Activated naive CD4-positive, alpha-beta T cell treated with anti-CD3 and anti-CD28 coated beads, Interleukin-2, amount 50 U/mL, for 24 hours (primary cell): ENCODE measurements at regions not wholly inside any gene's neighbourhood (a gene's known extent, or its start where the extent isn't known, plus 50 kb on each side); places are given as distances from the start of the nearest gene placed in this dataset.
A peak's percentile ranks its signal among the peaks of the same experiment; 100 is the strongest.

ENCODE experiments used
- H3K27ac Mint-ChIP-seq: one replicate; pipeline ENCODE4 v1.8.0; 2021; ENCODE audit warnings: mild to moderate bottlenecking, mixed read lengths
- H3K27me3 Mint-ChIP-seq: one replicate; pipeline ENCODE4 v1.8.0; 2021; ENCODE audit warnings: mixed read lengths
- H3K36me3 Mint-ChIP-seq: one replicate; pipeline ENCODE4 v1.8.0; 2021; ENCODE audit warnings: mixed read lengths
- H3K4me1 Mint-ChIP-seq: one replicate; pipeline ENCODE4 v1.8.0; 2021; ENCODE audit warnings: mixed read lengths
- H3K4me3 Mint-ChIP-seq: one replicate; pipeline ENCODE4 v1.8.0; 2021; ENCODE audit warnings: mild to moderate bottlenecking, mixed read lengths
- H3K9me3 Mint-ChIP-seq: one replicate; pipeline ENCODE4 v1.8.0; 2021; ENCODE audit warnings: mixed read lengths

GRCh38 chr22:49535527-49536125 lies 292.0 kb downstream of the BRD1 start:
- Mint-ChIP-seq H3K4me1 (no peaks in the 10 kb centered on the region), H3K4me3 (no peak overlapping the region), H3K36me3 (no peaks in the 10 kb centered on the region), H3K27ac (no peak overlapping the region), H3K27me3 (no peaks in the 10 kb centered on the region), H3K9me3 (no peaks in the 10 kb centered on the region)

- H3K27ac Mint-ChIP-seq: no peak overlapping the region
- no peaks in the 10 kb centered on the region for H3K27me3 Mint-ChIP-seq
- H3K9me3 Mint-ChIP-seq: no peaks in the 10 kb centered on the region
- no peak overlapping the region for H3K4me3 Mint-ChIP-seq
- H3K4me1 Mint-ChIP-seq: no peaks in the 10 kb centered on the region
- no peaks in the 10 kb centered on the region for H3K36me3 Mint-ChIP-seq
Observed at GRCh38 chr22:49535126-49535525, 292.5 kb downstream of the BRD1 start.

- Mint-ChIP-seq H3K27ac (no peak overlapping the region), H3K4me1 (no peaks in the 10 kb centered on the region), H3K9me3 (no peaks in the 10 kb centered on the region), H3K36me3 (no peaks in the 10 kb centered on the region), H3K27me3 (no peaks in the 10 kb centered on the region), H3K4me3 (no peak overlapping the region)
Observed at GRCh38 chr22:49534386-49534785, 293.3 kb downstream of the BRD1 start.

- no peak overlapping the region for H3K27ac Mint-ChIP-seq
- no peak overlapping the region for H3K4me3 Mint-ChIP-seq
- H3K4me1 Mint-ChIP-seq: no peaks in the 10 kb centered on the region
- no peaks in the 10 kb centered on the region for H3K9me3 Mint-ChIP-seq
- H3K36me3 Mint-ChIP-seq: no peaks in the 10 kb centered on the region
- no peaks in the 10 kb centered on the region for H3K27me3 Mint-ChIP-seq
Observed at GRCh38 chr22:49533886-49534285, 293.8 kb downstream of the BRD1 start.

GRCh38 chr22:49532869-49533802 lies 294.5 kb downstream of the BRD1 start:
- H3K4me1 Mint-ChIP-seq: no peaks in the 10 kb centered on the region
- H3K27ac Mint-ChIP-seq: no peak overlapping the region
- no peaks in the 10 kb centered on the region for H3K36me3 Mint-ChIP-seq

GRCh38 chr22:49531368-49531791 lies 296.3 kb downstream of the BRD1 start:
- no peak overlapping the region for H3K27ac Mint-ChIP-seq
- no peaks in the 10 kb centered on the region for H3K36me3 Mint-ChIP-seq

More at GRCh38 chr22:49532869-49533802, 294.5 kb downstream of the BRD1 start:
- H3K4me3 Mint-ChIP-seq: no peak overlapping the region
- H3K27me3 Mint-ChIP-seq: no peaks in the 10 kb centered on the region
- no peaks in the 10 kb centered on the region for H3K9me3 Mint-ChIP-seq

GRCh38 chr22:49530671-49531367 lies 296.9 kb downstream of the BRD1 start:
- Mint-ChIP-seq H3K27me3 (no peaks in the 10 kb centered on the region), H3K4me3 (no peak overlapping the region), H3K36me3 (no peaks in the 10 kb centered on the region), H3K9me3 (no peaks in the 10 kb centered on the region), H3K4me1 (no peaks in the 10 kb centered on the region), H3K27ac (no peak overlapping the region)

More at GRCh38 chr22:49531368-49531791, 296.3 kb downstream of the BRD1 start:
- Mint-ChIP-seq H3K9me3 (no peaks in the 10 kb centered on the region), H3K27me3 (no peaks in the 10 kb centered on the region), H3K4me1 (no peaks in the 10 kb centered on the region), H3K4me3 (no peak overlapping the region)

GRCh38 chr22:49528420-49528720 lies 299.3 kb downstream of the BRD1 start:
- no peaks in the 10 kb centered on the region for H3K9me3 Mint-ChIP-seq
- no peak overlapping the region for H3K4me3 Mint-ChIP-seq
- no peaks in the 10 kb centered on the region for H3K27me3 Mint-ChIP-seq
- H3K4me1 Mint-ChIP-seq: no peaks in the 10 kb centered on the region
- H3K36me3 Mint-ChIP-seq: no peaks in the 10 kb centered on the region
- H3K27ac Mint-ChIP-seq: no peak overlapping the region

GRCh38 chr22:49527611-49528419 lies 299.9 kb downstream of the BRD1 start:
- H3K36me3 Mint-ChIP-seq: no peaks in the 10 kb centered on the region
- H3K9me3 Mint-ChIP-seq: no peaks in the 10 kb centered on the region
- H3K4me1 Mint-ChIP-seq: no peaks in the 10 kb centered on the region
- H3K4me3 Mint-ChIP-seq: no peak overlapping the region
- H3K27ac Mint-ChIP-seq: no peak overlapping the region
- H3K27me3 Mint-ChIP-seq: no peaks in the 10 kb centered on the region

- H3K4me3 Mint-ChIP-seq: no peak overlapping the region
- no peaks in the 10 kb centered on the region for H3K4me1 Mint-ChIP-seq
Observed at GRCh38 chr22:49525801-49526535, 301.7 kb downstream of the BRD1 start.

GRCh38 chr22:49525360-49525759 lies 302.3 kb downstream of the BRD1 start:
- Mint-ChIP-seq H3K4me3 (no peak overlapping the region), H3K9me3 (no peaks in the 10 kb centered on the region), H3K4me1 (no peaks in the 10 kb centered on the region), H3K27me3 (no peaks in the 10 kb centered on the region), H3K27ac (peak overlapping the region; percentile 51), H3K36me3 (no peaks in the 10 kb centered on the region)

More at GRCh38 chr22:49525801-49526535, 301.7 kb downstream of the BRD1 start:
- Mint-ChIP-seq H3K27me3 (no peaks in the 10 kb centered on the region), H3K9me3 (no peaks in the 10 kb centered on the region), H3K36me3 (no peaks in the 10 kb centered on the region), H3K27ac (no peak overlapping the region)

- Mint-ChIP-seq H3K27me3 (no peaks in the 10 kb centered on the region), H3K4me3 (no peak overlapping the region), H3K9me3 (no peaks in the 10 kb centered on the region), H3K27ac (no peak overlapping the region), H3K36me3 (no peaks in the 10 kb centered on the region), H3K4me1 (no peaks in the 10 kb centered on the region)
Observed at GRCh38 chr22:49524362-49524761, 303.3 kb downstream of the BRD1 start.

GRCh38 chr22:49523374-49524008 lies 304.2 kb downstream of the BRD1 start:
- H3K9me3 Mint-ChIP-seq: no peaks in the 10 kb centered on the region
- H3K27ac Mint-ChIP-seq: no peak overlapping the region
- H3K36me3 Mint-ChIP-seq: peaks cover 5% of the 10 kb centered on the region
- peaks cover 4% of the 10 kb centered on the region for H3K27me3 Mint-ChIP-seq
- H3K4me1 Mint-ChIP-seq: no peaks in the 10 kb centered on the region
- no peak overlapping the region for H3K4me3 Mint-ChIP-seq

GRCh38 chr22:49522582-49523373 lies 304.9 kb downstream of the BRD1 start:
- no peaks in the 10 kb centered on the region for H3K4me1 Mint-ChIP-seq
- no peak overlapping the region for H3K27ac Mint-ChIP-seq
- peaks cover 4% of the 10 kb centered on the region for H3K27me3 Mint-ChIP-seq
- H3K9me3 Mint-ChIP-seq: no peaks in the 10 kb centered on the region
- H3K4me3 Mint-ChIP-seq: no peak overlapping the region
- H3K36me3 Mint-ChIP-seq: peaks cover 5% of the 10 kb centered on the region
